ENCODE measurements at regions not wholly inside any gene's neighbourhood (a gene's known extent, or its start where the extent isn't known, plus 50 kb on each side); places are given as distances from the start of the nearest gene placed in this dataset.

- TF ChIP-seq CTCF (IDR thresholded peaks at IDR 0.05) (no peak), POLR2A (IDR thresholded peaks at IDR 0.05) (no peak)
- no peak for DNase-seq
- H3K4me3 ChIP-seq: no peak overlapping the region
- H3K4me1 ChIP-seq: no peaks in the 10 kb centered on the region
- no peaks in the 10 kb centered on the region for H3K9me3 ChIP-seq
- H3K27me3 ChIP-seq: no peaks in the 10 kb centered on the region
- H3K36me3 ChIP-seq (ENCODE audit: low read depth, missing control alignments): no peaks in the 10 kb centered on the region
- intact Hi-C loops (cut with DNase I; ENCODE audit: low total_unique reads): no loop called here
- H3K27ac ChIP-seq: no peak overlapping the region
- WGBS, 2 donors: 70 to 77% methylated on average over 9 of the region's 10 CpGs
These were observed 182.4 kb downstream of the ANXA2 start for GRCh38 chr15:60215225-60215963.

- no peaks in the 10 kb centered on the region for H3K9me3 ChIP-seq
- 84 to 88% methylated on average over 1 of the region's 1 CpG for WGBS, 2 donors
- intact Hi-C loops (cut with DNase I; ENCODE audit: low total_unique reads): no loop called here
These were observed 180.6 kb downstream of the ANXA2 start for GRCh38 chr15:60217161-60217560.

GRCh38 chr15:60218256-60218655, 179.5 kb downstream of the ANXA2 start:
- intact Hi-C loops (cut with DNase I; ENCODE audit: low total_unique reads): no loop called here
- no peak for TF ChIP-seq POLR2A (IDR thresholded peaks at IDR 0.05)
- TF ChIP-seq CTCF (IDR thresholded peaks at IDR 0.05): no peak
- 76 to 80% methylated on average over 3 of the region's 3 CpGs for WGBS, 2 donors
- H3K4me1 ChIP-seq: no peaks in the 10 kb centered on the region
- no peaks in the 10 kb centered on the region for H3K9me3 ChIP-seq
- no peak overlapping the region for H3K4me3 ChIP-seq
- no peaks in the 10 kb centered on the region for H3K27me3 ChIP-seq
- no peak overlapping the region for H3K27ac ChIP-seq
- no peaks in the 10 kb centered on the region for H3K36me3 ChIP-seq (ENCODE audit: low read depth, missing control alignments)
- DNase-seq: no peak

More at GRCh38 chr15:60217161-60217560, 180.6 kb downstream of the ANXA2 start:
- no peaks in the 10 kb centered on the region for H3K27me3 ChIP-seq
- no peak overlapping the region for H3K27ac ChIP-seq
- no peaks in the 10 kb centered on the region for H3K36me3 ChIP-seq (ENCODE audit: low read depth, missing control alignments)
- H3K4me1 ChIP-seq: no peaks in the 10 kb centered on the region
- DNase-seq: no peak
- TF ChIP-seq POLR2A (IDR thresholded peaks at IDR 0.05) (no peak), CTCF (IDR thresholded peaks at IDR 0.05) (no peak)
- no peak overlapping the region for H3K4me3 ChIP-seq

- no peak overlapping the region for H3K4me3 ChIP-seq
- no peaks in the 10 kb centered on the region for H3K36me3 ChIP-seq (ENCODE audit: low read depth, missing control alignments)
- WGBS, 2 donors: 88 to 94% methylated on average over 3 of the region's 3 CpGs
- no peaks in the 10 kb centered on the region for H3K9me3 ChIP-seq
- intact Hi-C loops (cut with DNase I; ENCODE audit: low total_unique reads): no loop called here
- H3K27me3 ChIP-seq: no peaks in the 10 kb centered on the region
- TF ChIP-seq CTCF (IDR thresholded peaks at IDR 0.05) (no peak), POLR2A (IDR thresholded peaks at IDR 0.05) (no peak)
- no peak overlapping the region for H3K27ac ChIP-seq
- no peak for DNase-seq
- no peaks in the 10 kb centered on the region for H3K4me1 ChIP-seq
These were observed 177.9 kb downstream of the ANXA2 start for GRCh38 chr15:60219866-60220265.

GRCh38 chr15:60221356-60221755, 176.4 kb downstream of the ANXA2 start:
- no peaks in the 10 kb centered on the region for H3K36me3 ChIP-seq (ENCODE audit: low read depth, missing control alignments)
- no peak for DNase-seq
- intact Hi-C loops (cut with DNase I; ENCODE audit: low total_unique reads): no loop called here

More at GRCh38 chr15:60221356-60221755, 176.4 kb downstream of the ANXA2 start:
- Histone ChIP-seq H3K4me1 (no peaks in the 10 kb centered on the region), H3K27ac (no peak overlapping the region), H3K27me3 (no peaks in the 10 kb centered on the region), H3K9me3 (no peaks in the 10 kb centered on the region), H3K4me3 (no peak overlapping the region)
- TF ChIP-seq POLR2A (IDR thresholded peaks at IDR 0.05) (no peak), CTCF (IDR thresholded peaks at IDR 0.05) (no peak)

Data from testis (tissue), 2 donors.